ENCODE measurements at regions not wholly inside any gene's neighbourhood (a gene's known extent, or its start where the extent isn't known, plus 50 kb on each side); places are given as distances from the start of the nearest gene placed in this dataset.
"Not testable (repeated sequence)": the region's sequence is repeated elsewhere in the genome, so short reads cannot be mapped to it uniquely, and the experiment has no call there.

DNA sequence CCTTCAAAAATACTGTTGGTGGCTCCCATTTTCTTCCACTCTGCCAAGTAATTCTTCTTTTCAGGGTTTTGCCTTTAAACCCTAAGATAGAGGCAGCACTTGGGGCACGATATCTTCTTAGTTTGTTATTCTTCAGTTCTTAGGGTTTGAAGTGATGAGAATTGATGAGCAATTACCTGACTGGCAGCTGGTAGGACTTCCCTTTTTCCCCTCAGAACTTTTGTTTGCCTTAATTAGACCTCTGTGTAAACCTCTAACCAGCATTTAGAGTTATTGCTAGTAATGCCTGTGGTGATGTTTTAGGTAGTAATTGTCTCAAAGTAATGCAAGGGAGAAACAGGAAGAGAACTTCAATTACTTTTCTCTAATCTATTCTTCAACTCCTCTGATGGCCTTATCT is 683.5 kb downstream of the RPL10L start:
- no peak for DNase-seq
- intact Hi-C loops (cut with micrococcal nuclease) = no loop called here
- no peaks in the 10 kb centered on the region for H3K4me1 Mint-ChIP-seq (ENCODE audit: low read depth)
- no peak overlapping the region for H3K4me3 Mint-ChIP-seq
- H3K27me3 Mint-ChIP-seq (ENCODE audit: low read depth) = no peaks in the 10 kb centered on the region
- H3K36me3 Mint-ChIP-seq (ENCODE audit: low read depth) = no peaks in the 10 kb centered on the region
- peaks cover 3% of the 10 kb centered on the region for H3K9me3 Mint-ChIP-seq
- CTCF ChIA-PET = no interaction called here
- H3K27ac Mint-ChIP-seq = no peak overlapping the region

DNA sequence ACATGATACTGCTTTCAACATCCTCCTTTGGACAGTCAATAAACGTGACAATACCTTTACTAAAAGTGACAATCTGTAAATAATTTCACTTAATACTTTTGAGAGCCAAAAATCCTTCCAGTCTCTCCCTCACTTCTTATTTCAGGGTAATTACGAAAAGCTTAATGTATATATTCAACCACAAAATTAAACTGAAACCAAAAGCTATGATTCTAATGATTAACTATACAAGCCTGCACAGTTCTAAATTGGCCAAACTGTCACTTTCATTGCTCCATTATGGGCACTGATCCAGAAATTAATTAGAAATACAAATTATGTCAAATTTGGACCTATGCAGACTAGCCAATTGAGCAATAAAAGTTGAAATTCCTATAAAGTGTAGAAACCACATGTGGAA is 696.5 kb upstream of the MIS18BP1 start:
- Mint-ChIP-seq H3K27ac (no peak overlapping the region), H3K9me3 (peaks cover 1% of the 10 kb centered on the region), H3K36me3 (ENCODE audit: low read depth) (no peaks in the 10 kb centered on the region), H3K4me1 (ENCODE audit: low read depth) (no peaks in the 10 kb centered on the region), H3K4me3 (no peak overlapping the region), H3K27me3 (ENCODE audit: low read depth) (no peaks in the 10 kb centered on the region)
- DNase-seq = no peak
- CTCF ChIA-PET = no interaction called here
- intact Hi-C loops (cut with micrococcal nuclease) = no loop called here

DNA sequence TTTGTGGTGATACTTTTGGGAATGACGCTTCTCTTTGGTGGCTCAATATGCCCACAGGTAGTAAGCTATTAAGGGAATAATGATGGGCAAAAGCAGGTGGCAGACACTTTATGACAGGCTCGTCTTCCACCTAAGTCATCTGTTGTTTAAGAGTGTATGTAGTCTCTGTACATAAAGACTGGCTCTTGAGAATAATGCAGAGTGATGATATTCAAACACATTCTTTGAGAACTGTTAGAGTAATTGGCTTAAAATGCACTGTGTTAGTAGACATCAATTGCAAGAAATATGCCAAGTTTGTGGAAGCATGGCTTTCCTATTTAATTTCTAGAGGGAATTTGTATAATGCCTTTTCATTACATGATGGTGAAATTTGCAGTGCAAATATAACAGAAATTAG is 694.8 kb upstream of the MIS18BP1 start:
- Mint-ChIP-seq H3K4me3 (no peak overlapping the region), H3K27me3 (ENCODE audit: low read depth) (no peaks in the 10 kb centered on the region), H3K4me1 (ENCODE audit: low read depth) (no peaks in the 10 kb centered on the region), H3K9me3 (peaks cover 1% of the 10 kb centered on the region), H3K36me3 (ENCODE audit: low read depth) (no peaks in the 10 kb centered on the region), H3K27ac (no peak overlapping the region)
- CTCF ChIA-PET = no interaction called here
- intact Hi-C loops (cut with micrococcal nuclease) = no loop called here
- DNase-seq = no peak

DNA sequence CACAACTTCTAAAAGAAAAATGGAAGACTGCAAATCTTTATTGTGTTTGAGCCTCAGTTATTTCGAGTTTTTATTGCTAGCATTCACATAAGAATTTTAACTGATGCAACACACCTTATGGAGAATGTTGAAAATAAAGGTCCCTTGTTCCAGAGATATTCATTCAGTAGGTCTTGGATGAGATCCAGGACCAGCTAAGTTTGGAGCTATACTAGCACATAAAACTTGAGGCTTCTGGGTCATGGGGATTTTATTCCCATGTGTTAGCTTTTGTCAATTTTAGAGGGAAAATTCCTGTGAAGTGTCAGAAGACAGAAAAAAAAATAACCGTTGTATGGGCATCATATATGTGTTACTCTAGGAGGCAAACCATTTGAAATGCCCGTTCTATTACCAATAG is 693.2 kb upstream of the MIS18BP1 start:
- H3K4me1 Mint-ChIP-seq (ENCODE audit: low read depth) = no peaks in the 10 kb centered on the region
- DNase-seq = no peak
- H3K27ac Mint-ChIP-seq = no peak overlapping the region
- no peaks in the 10 kb centered on the region for H3K36me3 Mint-ChIP-seq (ENCODE audit: low read depth)
- CTCF ChIA-PET = no interaction called here
- intact Hi-C loops (cut with micrococcal nuclease) = no loop called here
- H3K27me3 Mint-ChIP-seq (ENCODE audit: low read depth) = no peaks in the 10 kb centered on the region
- H3K4me3 Mint-ChIP-seq = no peak overlapping the region
- no peaks in the 10 kb centered on the region for H3K9me3 Mint-ChIP-seq

DNA sequence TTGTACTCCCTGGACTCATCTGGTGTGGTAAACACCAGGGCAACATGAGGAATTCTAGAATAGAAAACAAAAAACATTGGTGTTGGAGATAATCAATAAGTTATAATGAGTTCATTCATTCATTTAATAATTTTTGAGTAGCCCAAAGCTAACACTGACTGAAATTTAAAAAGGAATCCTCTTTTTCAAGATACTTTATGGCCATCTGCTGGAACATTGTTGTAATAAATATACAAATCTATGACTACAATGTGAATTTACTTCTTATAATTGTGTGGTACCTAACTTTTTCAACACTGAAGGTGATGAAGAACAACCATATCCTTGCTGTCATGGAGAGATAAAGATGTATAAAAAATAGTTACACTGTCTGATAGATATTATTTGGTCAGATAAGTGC is 687.3 kb upstream of the MIS18BP1 start:
- DNase-seq = no peak
- no peaks in the 10 kb centered on the region for H3K27me3 Mint-ChIP-seq (ENCODE audit: low read depth)
- H3K27ac Mint-ChIP-seq = no peak overlapping the region

DNA sequence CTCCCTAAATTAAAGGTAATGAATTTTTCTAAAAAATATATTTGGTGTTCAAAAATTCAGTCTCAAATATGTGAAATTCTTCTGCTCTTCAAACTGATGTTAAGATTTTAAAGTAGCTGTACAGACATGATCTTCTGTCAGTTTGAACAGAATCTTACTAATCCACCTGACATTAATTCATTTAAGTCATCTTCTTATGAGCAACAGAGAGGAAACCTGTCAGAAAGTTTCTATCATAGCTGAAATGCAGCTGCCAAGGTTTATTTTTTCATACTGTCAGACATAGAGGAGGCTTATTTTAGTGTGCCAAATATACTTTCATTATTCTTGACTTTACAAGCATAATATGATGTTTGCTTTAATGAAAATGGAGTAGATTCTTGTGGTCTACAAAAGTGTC is 686.6 kb upstream of the MIS18BP1 start:
- Mint-ChIP-seq H3K27ac (no peak overlapping the region), H3K4me1 (ENCODE audit: low read depth) (no peaks in the 10 kb centered on the region), H3K4me3 (no peak overlapping the region), H3K27me3 (ENCODE audit: low read depth) (no peaks in the 10 kb centered on the region), H3K36me3 (ENCODE audit: low read depth) (no peaks in the 10 kb centered on the region), H3K9me3 (peaks cover 2% of the 10 kb centered on the region)
- intact Hi-C loops (cut with micrococcal nuclease) = no loop called here
- no peak for DNase-seq
- CTCF ChIA-PET = no interaction called here

More for the DNA sequence above, 687.3 kb upstream of the MIS18BP1 start:
- no peaks in the 10 kb centered on the region for H3K4me1 Mint-ChIP-seq (ENCODE audit: low read depth)
- intact Hi-C loops (cut with micrococcal nuclease) = no loop called here
- no peaks in the 10 kb centered on the region for H3K36me3 Mint-ChIP-seq (ENCODE audit: low read depth)
- CTCF ChIA-PET = no interaction called here
- H3K4me3 Mint-ChIP-seq = no peak overlapping the region
- H3K9me3 Mint-ChIP-seq = peaks cover 1% of the 10 kb centered on the region

DNA sequence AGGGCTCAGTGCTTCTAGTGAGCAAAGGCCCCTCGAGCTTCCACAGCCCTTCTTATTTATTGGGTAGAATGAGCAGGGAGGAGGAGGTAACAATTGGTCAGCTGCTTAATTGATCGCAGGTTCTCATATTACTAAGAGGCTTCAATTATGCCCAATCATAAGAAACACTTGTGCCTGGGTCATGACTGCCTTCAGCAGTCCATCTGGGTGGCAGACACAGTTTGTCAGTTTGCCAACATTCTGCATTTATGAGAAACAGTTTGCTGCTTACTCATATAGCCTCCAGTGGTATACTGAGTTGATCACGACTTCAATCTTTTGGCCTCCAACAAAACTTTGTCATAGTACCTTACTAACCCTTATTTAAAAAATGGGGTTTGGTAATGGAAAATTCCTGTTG is 667.0 kb upstream of the MIS18BP1 start:
- intact Hi-C loops (cut with micrococcal nuclease); CTCF ChIA-PET; H3K27ac Mint-ChIP-seq: not testable (repeated sequence)

DNA sequence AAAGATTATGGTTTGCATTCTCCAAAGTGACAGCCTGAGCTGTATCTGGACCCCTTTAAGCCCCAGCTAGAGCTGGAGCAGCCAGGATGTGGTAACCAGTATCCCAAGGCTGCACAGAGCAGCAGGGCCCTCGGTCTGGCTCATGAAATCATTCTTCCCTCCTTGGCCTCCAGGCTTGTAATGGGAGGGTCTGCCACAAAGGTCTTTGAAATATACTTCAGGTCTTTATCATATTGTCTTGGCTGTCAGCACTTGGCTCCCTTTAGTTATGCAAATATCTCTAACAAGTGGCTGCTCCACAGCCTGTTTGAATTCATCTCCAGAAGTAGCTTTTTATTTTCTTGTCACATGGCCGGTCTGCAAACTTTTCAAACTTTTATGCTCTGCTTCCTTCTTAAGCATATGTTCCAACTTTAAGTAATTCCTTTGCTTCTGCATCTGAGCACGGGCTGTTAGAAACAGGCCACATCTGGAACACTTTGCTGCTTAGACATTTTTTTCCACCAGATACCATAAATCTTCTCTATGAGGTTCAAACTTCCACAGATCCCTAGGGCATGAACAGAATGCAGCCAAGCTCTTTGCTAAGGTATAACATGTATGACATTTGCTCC is 663.4 kb upstream of the MIS18BP1 start:
- Mint-ChIP-seq H3K4me3 (no peak overlapping the region), H3K27ac (no peak overlapping the region), H3K9me3 (peaks cover 8% of the 10 kb centered on the region), H3K36me3 (ENCODE audit: low read depth) (no peaks in the 10 kb centered on the region), H3K27me3 (ENCODE audit: low read depth) (no peaks in the 10 kb centered on the region), H3K4me1 (ENCODE audit: low read depth) (no peaks in the 10 kb centered on the region)
- no peak for DNase-seq
- intact Hi-C loops (cut with micrococcal nuclease) = no loop called here
- CTCF ChIA-PET = no interaction called here

More for the DNA sequence above, 667.0 kb upstream of the MIS18BP1 start:
- H3K4me1 Mint-ChIP-seq (ENCODE audit: low read depth); H3K4me3 Mint-ChIP-seq; H3K27me3 Mint-ChIP-seq (ENCODE audit: low read depth); H3K36me3 Mint-ChIP-seq (ENCODE audit: low read depth); DNase-seq; H3K9me3 Mint-ChIP-seq: not testable (repeated sequence)

DNA sequence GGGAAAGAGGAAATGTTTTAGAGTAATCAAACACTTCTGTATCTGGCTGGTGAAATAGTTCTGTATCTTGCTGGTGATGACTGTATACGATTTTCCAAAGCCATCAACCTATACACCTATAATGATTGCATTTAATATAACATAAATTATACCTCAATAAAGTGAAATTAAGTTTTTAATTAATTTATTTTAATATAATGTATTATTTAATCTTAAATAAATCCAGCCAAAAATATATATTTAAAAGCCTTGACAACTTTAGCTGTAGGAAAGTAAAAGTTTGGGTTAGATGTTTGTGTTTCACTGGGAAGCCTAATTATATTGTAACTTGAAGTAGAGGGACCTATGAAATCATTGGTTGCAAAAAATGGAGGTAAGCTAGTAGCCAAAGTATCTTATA is 654.8 kb upstream of the MIS18BP1 start:
- Mint-ChIP-seq H3K9me3 (peaks cover 4% of the 10 kb centered on the region), H3K27me3 (ENCODE audit: low read depth) (no peaks in the 10 kb centered on the region), H3K4me1 (ENCODE audit: low read depth) (no peaks in the 10 kb centered on the region), H3K36me3 (ENCODE audit: low read depth) (no peaks in the 10 kb centered on the region), H3K27ac (no peak overlapping the region), H3K4me3 (no peak overlapping the region)
- intact Hi-C loops (cut with micrococcal nuclease) = no loop called here
- DNase-seq = no peak
- CTCF ChIA-PET = no interaction called here

DNA sequence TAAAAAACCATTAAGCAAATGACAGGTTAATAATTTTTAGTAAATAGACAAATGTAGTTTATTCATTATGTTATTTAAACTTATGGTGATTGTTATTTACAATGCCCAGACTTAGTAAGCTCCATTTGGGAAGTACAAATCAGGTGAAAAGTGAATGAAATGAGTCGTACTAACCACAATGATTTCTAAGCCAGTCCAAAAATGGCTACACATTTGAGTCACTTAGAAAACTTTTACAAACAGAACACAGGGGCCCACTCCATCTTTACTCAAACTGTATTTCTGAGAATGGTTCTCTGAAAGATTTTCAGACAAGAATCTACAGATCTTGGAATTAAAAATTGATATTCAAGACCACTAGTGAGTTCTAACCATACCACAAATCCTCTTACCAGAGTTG is 653.3 kb upstream of the MIS18BP1 start:
- Mint-ChIP-seq H3K4me3 (no peak overlapping the region), H3K36me3 (ENCODE audit: low read depth) (no peaks in the 10 kb centered on the region), H3K27ac (no peak overlapping the region), H3K4me1 (ENCODE audit: low read depth) (no peaks in the 10 kb centered on the region), H3K9me3 (peaks cover 5% of the 10 kb centered on the region), H3K27me3 (ENCODE audit: low read depth) (no peaks in the 10 kb centered on the region)
- CTCF ChIA-PET = no interaction called here
- intact Hi-C loops (cut with micrococcal nuclease) = no loop called here
- no peak for DNase-seq

DNA sequence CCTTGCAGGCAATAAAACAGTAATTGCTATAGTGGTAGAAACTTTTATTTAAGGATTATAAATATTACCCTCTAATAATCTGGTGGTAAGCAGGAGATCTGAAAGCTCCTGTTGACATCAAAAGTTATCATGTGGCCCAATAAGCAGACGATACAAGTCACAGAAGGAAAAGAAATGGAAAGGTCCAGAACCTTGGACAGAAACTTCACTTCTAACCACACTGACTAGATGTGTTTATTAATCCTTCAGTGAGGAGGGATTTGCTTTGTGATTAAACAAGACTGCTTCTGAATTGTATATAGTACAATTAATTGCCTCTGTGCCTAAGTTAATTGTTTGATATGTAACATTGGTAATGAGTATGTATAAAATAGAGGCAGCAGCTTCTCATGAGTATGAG is 652.7 kb upstream of the MIS18BP1 start:
- Mint-ChIP-seq H3K4me1 (ENCODE audit: low read depth) (no peaks in the 10 kb centered on the region), H3K9me3 (peaks cover 5% of the 10 kb centered on the region), H3K36me3 (ENCODE audit: low read depth) (no peaks in the 10 kb centered on the region), H3K4me3 (no peak overlapping the region), H3K27ac (no peak overlapping the region), H3K27me3 (ENCODE audit: low read depth) (no peaks in the 10 kb centered on the region)
- CTCF ChIA-PET = no interaction called here
- intact Hi-C loops (cut with micrococcal nuclease) = no loop called here
- no peak for DNase-seq

DNA sequence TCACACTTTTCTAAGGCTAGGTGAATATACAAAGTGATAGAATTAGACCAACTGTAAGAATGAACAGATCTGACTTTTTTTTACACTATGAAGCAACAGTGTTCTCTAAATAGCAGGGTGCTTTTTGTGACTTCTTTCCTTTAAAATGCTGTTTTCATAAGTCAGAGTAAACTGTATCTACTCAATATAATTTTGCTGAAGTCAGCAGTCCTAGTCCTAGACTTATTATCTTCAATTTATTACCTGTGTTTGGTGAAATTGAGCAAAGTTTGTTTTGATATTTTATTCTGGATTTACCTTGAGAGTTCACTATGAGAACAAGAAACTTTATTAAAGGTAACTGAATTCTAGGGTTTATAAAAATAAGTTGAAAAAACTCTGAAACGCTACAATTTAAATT is 651.3 kb upstream of the MIS18BP1 start:
- Mint-ChIP-seq H3K4me1 (ENCODE audit: low read depth) (no peaks in the 10 kb centered on the region), H3K27ac (no peak overlapping the region), H3K4me3 (no peak overlapping the region), H3K9me3 (peaks cover 5% of the 10 kb centered on the region), H3K27me3 (ENCODE audit: low read depth) (no peaks in the 10 kb centered on the region), H3K36me3 (ENCODE audit: low read depth) (no peaks in the 10 kb centered on the region)
- intact Hi-C loops (cut with micrococcal nuclease) = no loop called here
- no peak for DNase-seq
- CTCF ChIA-PET = no interaction called here

DNA sequence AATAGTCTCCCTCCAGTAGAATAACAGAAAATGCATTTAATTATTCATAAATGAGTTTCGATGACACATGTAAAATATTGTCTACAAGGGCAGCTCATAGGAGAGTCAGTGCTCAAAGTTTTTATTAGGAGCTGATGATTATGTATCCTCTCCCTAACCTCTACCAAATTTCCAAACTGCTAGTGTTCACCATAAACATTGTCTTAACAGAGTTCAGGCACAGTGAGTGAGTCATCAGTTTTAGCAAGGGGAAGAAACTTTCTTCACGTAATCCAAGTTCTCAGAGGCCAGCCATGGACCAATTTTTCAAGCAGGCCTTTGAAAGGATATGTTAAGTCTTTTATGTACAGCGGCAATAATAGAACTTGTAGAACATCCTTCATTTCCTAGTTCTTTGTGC is 649.2 kb upstream of the MIS18BP1 start:
- Mint-ChIP-seq H3K9me3 (peaks cover 3% of the 10 kb centered on the region), H3K4me1 (ENCODE audit: low read depth) (no peaks in the 10 kb centered on the region), H3K27me3 (ENCODE audit: low read depth) (no peaks in the 10 kb centered on the region), H3K4me3 (no peak overlapping the region), H3K27ac (no peak overlapping the region), H3K36me3 (ENCODE audit: low read depth) (no peaks in the 10 kb centered on the region)
- no peak for DNase-seq
- CTCF ChIA-PET = no interaction called here
- intact Hi-C loops (cut with micrococcal nuclease) = no loop called here

DNA sequence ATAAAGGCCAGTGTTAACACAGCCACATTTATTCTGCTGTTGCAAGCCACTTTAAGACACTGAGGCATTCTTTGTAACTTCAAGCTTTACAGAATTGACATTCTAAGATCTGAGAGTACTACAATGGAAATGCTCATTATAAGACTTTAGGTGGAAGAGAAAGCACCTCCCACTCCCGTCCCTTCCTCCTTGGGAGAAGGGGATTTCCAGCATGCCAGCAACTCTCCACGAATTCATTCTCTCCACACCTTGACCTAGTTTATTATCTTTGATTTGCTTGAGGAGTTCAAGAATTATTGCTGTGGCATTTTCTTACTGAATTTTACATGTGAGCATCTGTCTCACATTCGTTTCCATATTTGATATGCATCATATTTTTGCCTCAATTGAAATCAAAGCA is 644.4 kb upstream of the MIS18BP1 start:
- H3K4me1 Mint-ChIP-seq (ENCODE audit: low read depth) = no peaks in the 10 kb centered on the region
- intact Hi-C loops (cut with micrococcal nuclease) = no loop called here
- no peaks in the 10 kb centered on the region for H3K36me3 Mint-ChIP-seq (ENCODE audit: low read depth)
- H3K27me3 Mint-ChIP-seq (ENCODE audit: low read depth) = no peaks in the 10 kb centered on the region
- no peak for DNase-seq
- H3K4me3 Mint-ChIP-seq = no peak overlapping the region
- H3K27ac Mint-ChIP-seq = no peak overlapping the region
- CTCF ChIA-PET = no interaction called here
- peaks cover 3% of the 10 kb centered on the region for H3K9me3 Mint-ChIP-seq
